HepG2 (cell line): ENCODE measurements at regions not wholly inside any gene's neighbourhood (a gene's known extent, or its start where the extent isn't known, plus 50 kb on each side); places are given as distances from the start of the nearest gene placed in this dataset.

ENCODE experiments used
- CHD4 ChIP-seq: fragments of 200-600 bp; sonication (generic); IDR thresholded peaks from 2 replicates; pipeline ENCODE4 v1.7.0; 2017; ENCODE audit warnings: mild to moderate bottlenecking, low read length, borderline replicate concordance
- NR2F6 ChIP-seq, 2 experiments: IDR thresholded peaks; 2 replicates each; pipeline ENCODE4 v1.6.1; 2016; ENCODE audit warnings: antibody characterized with exemption in 1 of 2, mild to moderate bottlenecking in 1 of 2
- POLR2A ChIP-seq, 2 experiments: IDR thresholded peaks; 2 replicates each; pipeline ENCODE4 v1.6.1; 2011; ENCODE audit warnings: low read depth in 2 of 2, low read length in 2 of 2, mild to moderate bottlenecking in 1 of 2, moderate library complexity in 1 of 2; ENCODE audit not compliant: insufficient read depth in 1 of 2
- THAP7 ChIP-seq: sonication (generic); formaldehyde crosslinking; IDR thresholded peaks from 2 replicates; pipeline ENCODE4 v1.8.1; 2023; ENCODE audit warnings: mild to moderate bottlenecking, missing genetic modification reagents

GRCh38 chr1:72937905-72938304, 655.6 kb upstream of the NEGR1 start:
- TF ChIP-seq POLR2A (IDR thresholded peaks at IDR 0.05; ENCODE audit: insufficient read depth in 1 of 2, low read depth in 2 of 2, low read length in 2 of 2) (no peak), THAP7 (CRISPR knock-in tag) (no peak), CHD4 (no peak), NR2F6 (IDR thresholded peaks at IDR 0.05) (no peak), NR2F6 (CRISPR knock-in tag; IDR thresholded peaks at IDR 0.05) (no peak)
